GM19463 (cell line): ENCODE measurements at regions not wholly inside any gene's neighbourhood (a gene's known extent, or its start where the extent isn't known, plus 50 kb on each side); places are given as distances from the start of the nearest gene placed in this dataset.
"Not testable (repeated sequence)": the region's sequence is repeated elsewhere in the genome, so short reads cannot be mapped to it uniquely, and the experiment has no call there.

Source experiments
- ATAC-seq: cut with Tn5 transposase; IDR thresholded peaks from one replicate; pipeline ENCODE4 v1.9.1; 2021; ENCODE audit warnings: mild to moderate bottlenecking, moderate library complexity; ENCODE audit not compliant: unreplicated experiment

DNA sequence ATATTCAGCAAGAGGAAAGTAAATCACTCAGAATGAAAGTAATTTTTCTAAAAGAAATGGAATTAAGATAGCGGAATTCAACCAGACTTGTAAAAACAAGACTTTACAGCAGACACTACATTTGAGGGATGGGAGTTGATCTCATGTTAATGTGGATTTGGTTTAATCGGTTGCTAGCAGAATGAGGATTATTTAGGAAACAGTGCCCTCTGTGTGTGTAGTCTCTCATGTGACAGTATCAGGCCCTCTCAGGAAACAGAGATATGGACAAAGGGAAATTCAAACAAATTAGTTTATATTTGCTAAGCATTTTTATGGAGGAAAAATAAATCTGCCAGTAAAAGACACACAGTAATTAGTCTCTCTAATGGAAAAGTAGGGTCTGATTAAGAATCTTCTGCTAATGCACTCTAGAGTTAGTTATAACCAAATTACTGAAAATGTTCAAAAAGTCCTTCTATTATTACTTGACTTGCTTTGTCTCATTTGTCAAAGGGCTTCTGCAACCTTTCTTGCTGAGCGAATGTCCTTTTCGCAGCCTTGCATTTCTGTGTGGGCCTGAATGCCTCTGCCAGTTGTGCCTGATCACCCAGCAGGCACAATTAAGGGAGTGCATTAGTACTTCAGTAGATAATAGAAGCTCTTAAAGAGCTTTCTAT, 1282.3 kb upstream of the TENM3 start:
- no peak for ATAC-seq

DNA sequence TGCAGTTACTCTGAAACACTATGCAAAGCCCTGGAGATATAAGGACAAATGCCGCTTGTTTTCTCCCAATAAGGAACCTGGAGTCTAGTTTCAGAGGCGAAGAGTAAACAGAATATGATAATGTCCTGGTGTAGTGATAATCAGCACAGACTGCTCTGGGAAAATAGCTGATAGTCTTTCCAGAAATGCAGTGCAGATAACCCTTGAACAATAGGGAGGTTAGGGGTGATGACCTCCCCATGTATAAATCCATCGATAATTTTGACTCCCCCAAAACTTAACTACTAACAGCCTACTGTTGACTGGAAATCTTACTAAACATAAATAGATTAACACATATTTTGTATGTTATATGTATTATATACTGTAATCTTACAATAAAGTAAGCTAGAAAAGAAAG, 1280.9 kb upstream of the TENM3 start:
- ATAC-seq, result no peak

DNA sequence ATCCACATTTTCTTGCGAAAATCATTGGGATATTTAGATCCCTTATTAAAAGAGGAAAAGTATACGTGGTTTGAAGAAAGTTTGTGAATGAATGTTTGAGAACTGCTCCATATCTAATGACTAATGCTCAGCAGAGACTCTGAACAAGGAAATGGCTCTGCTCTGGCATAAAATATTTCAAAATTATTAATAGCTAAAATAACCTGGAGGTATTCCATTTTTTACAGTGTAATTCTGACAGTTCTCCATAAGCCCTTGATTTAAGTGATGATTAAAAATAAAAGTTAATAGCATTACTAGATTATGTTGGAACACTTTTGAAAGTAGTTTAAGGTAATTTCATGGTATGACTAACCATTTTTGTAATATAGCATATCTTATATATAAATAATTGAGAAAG, 1276.9 kb upstream of the TENM3 start:
- no peak for ATAC-seq

DNA sequence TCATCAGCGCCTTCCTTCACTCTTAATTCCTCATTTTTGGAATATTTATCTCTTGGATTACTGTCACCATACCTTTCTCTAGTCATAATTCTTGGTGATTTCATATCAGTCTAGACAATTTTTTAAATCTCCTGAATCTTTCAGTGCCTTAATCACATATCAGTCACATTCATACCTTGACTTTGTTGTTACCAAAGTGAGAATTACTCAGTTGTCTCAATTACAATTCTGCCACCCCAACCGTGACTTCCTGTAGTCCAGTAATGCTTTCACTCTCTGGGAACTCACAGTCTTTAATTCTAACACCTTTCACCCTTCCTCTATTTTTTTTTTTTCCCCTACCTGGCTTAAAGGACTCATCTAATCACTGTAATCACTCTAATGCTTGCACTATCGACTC, 1275.3 kb upstream of the TENM3 start:
- no peak for ATAC-seq

DNA sequence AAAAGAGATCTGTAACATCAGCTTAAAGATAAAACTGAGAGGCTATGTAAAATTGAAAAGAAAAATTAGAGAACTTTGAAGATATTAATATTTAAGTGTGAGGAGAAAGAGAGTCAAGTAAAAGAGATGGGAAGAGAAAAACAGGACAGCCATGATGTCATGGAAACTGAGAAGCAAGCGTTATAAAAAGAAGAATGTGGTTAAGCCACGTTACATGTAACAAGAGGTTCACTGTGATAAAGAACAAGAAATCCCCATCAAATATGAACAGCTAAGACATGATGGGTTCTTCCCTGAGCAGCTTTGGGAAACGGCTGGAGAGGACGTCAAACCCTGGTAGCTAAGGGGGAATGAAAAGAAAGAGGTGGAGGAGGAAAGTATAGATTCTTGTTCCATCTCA, 1269.3 kb upstream of the TENM3 start:
- ATAC-seq, result no peak

DNA sequence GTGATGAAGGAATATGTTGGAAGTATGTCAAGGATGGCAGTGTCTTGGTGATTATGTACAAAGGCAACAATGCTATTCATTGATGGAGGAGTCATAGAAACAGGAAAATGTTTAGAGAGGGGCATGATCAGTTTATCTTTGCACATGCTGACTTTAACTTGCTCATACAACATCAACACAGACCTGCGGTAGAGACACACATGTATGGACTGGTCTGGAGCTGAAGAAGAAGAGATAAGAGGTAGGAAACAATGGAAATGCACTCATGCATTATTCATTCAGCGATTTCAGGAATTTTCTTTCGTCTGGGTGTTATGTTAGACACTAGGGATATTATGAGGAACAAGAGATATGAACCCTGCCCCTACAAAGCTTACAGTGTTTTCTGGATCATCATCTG, 1252.3 kb upstream of the TENM3 start:
- no peak for ATAC-seq

DNA sequence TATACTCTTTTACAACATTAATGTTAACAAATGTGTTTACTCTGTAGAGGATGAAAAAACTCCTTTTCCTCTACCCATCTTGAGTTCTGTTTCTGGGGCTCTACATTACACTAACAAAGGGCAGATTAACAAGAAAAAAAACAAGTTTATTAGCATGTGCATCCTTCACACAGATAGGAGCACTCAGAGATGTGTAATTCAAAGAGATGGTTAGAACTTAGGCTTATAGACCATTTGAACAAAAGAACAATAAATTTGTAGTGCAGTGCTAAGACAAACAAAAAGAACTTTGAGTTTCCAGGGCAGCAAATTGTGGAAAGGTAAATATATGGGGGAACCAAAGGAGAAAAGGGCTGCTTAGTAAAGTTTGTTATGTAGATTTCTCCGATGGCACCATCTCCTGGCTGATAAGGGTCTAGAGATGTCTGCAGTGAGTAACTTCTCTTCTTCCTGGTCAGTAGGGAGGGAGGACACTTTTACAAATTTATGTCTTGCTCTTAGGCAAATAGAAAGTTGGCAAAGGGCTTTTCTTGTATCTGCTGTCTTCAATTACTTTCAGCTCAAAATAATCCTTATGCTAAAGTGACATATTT, 1249.9 kb upstream of the TENM3 start:
- ATAC-seq, result no peak

DNA sequence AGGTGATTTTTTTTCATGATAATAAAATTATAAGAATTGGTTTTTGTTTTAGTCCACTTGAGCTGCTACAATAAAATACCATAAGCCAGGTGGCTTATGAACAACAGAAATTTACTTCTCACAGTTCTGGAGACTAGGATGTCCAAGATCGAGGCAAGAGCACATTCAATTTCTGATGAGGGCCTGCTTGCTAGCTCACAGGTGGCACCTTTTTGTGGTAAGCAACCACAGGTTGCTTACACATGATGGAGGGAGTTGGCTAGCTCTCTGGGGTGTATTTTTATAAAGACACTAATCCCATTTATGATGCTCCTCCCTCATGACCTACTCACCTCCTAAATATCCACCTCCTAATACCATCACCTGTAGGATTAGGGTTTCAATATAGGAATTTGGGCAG, 1248.5 kb upstream of the TENM3 start:
- no peak for ATAC-seq

DNA sequence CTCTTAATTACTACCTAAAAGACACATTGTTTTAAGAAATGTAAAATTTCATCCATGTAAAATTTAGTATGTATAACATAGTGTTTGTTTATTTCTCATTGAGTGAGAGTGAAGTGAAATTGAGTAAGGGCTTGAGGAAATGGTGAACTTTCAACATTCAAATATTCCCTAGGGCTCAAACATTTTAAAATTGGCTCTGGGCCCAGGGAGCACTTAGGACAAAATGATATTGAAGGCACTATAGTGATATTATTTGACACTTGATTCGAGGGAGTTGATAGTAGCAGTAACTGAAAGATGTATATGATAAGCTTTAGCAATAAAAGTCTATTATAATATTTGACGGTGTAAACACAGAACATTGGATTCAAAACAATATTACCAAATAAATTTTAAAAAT, 1244.0 kb upstream of the TENM3 start:
- ATAC-seq, result no peak

DNA sequence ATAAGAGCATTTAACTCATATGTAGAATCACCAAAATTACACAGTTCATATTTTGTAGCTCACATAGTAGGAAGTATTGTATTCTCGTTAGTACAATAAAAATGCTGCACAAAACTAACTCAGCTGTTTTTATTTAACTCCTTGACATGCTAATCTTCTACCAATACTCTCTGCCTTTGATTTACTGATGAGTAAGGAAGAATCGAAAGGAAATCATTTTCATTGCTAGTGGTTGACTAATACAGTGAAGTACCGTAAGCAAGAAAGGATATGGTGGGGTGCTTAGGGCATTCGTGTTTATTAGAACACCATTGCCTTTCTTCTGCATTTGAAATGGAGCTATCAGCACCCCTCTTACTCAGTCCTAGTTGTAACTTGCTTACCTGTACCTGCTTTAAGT, 1239.1 kb upstream of the TENM3 start:
- no peak for ATAC-seq

DNA sequence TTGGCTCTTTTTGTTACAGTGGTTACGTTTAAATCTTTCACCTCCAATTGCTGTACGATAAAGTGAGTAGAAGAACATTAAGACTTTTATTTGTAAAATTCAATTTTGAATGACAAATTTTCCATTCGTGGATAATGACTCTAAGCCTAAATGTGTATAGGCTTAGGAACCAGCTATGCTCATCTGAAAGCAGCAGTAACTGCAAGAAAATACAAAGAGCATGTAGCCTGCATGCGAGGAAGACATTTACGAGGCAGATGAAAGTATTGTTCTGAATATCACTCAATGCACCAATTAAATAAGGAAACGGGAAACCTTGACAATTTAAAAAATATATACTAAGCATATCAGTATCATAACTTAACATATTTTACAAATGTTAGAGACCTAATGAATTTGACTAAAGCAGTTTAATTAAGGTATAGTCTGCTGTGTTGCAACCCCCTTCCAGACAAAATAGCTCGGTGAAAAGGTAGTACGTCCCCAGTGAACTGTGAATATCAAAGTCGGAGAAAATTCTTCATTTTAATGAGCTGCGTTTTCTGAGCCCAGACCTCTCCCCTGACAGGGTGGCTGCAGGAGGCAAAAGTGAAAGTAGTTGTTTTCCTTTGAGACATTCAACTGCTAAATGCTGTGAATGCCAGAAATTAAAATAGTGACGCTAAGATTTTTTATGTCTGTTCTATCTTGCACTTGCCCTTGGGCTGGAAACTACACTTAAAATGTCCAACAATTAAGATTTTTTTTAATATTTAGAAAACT, 1236.5 kb upstream of the TENM3 start:
- no peak for ATAC-seq

DNA sequence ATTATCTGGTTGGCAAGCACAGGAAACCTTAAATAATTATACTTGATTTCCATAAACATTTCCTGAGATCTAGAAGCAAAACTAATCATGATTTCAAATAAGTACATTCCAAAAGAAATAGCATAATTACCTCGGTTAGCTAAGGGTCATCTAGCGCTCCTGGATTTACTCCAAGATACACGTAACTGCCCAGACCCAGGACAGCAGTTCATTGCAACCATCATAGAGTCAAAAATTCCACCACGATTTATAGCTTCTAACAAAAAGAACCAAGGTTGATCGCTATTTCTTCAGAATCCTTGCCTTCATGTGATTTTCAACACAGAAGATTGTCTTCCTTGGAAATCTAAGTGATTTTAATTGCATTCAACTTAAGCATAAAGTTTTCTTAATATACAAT, 1235.5 kb upstream of the TENM3 start:
- ATAC-seq, result no peak

DNA sequence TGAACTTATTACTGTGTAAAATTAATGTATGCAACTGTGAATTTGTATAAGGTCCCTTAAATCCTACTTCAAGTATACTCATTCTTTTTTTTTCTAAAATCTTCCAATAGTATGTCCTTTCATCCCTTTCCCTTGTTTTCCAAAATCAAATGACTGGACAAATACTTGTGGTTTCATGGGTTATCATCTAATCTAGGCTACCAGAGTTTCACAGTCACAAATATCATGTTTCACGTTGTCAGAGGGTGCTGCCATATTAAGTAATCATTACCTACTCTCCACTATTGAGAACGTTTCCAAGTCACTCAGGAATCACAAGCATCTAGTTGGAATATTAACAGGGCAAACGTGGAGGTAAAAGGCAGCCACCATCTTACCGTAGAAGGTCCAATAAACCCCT, 1235.0 kb upstream of the TENM3 start:
- ATAC-seq, result no peak

DNA sequence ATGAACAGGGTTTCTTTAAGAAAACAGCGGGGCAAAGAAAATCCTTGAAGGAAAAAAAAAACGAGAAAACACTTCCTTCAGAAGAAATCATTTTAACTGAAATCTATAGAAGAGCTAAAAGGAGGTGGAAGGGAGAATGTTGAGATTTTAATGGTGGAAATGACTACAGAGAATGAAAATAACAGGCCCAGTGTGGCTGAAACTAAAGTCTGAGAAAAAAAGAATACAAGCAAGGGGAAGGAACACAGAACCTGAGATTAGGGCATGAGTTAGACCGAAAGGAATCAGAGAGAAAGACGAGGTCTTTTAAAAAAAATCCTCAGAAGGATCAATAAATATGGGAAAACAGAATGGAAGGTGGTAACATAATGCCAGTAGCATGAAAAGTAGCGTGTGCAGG, 1230.0 kb upstream of the TENM3 start:
- no peak for ATAC-seq

DNA sequence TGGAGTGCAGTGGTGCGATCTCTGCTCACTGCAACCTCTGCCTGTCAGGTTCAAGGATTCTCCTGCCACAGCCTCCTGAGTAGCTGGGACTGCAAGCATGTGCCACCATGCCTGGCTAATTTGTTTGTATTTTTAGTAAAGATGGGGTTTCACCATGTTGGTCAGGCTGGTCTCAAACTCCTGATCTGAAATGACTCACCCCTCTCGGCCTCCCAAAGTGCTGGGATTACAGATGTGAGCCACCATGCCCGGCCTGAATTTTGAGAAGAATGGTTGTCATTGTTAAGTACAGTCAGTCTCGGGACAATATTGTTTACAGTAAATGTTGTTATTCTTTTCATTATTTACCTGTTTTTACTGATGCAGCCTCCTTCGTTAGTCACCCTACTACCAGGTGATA, 1226.2 kb upstream of the TENM3 start:
- ATAC-seq, result no peak

DNA sequence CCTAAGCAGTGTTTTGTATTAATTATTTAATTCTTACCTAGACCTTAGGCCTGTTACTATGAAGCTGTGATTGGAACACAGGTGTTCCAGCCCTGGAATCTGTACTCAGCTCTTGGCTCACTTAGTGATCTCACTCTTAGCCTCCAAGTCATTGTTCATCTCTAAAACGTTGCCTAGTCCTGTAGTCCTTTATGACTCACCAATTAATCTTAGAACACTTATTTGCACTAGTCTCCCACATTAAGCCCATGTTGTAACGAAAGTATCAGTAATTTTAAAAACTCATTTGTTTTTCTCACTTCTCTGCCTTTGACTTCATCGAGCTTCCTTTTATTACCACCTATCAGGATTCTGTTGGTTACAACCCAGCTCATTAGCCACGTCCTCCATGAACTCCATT, 1224.7 kb upstream of the TENM3 start:
- ATAC-seq, result no peak

DNA sequence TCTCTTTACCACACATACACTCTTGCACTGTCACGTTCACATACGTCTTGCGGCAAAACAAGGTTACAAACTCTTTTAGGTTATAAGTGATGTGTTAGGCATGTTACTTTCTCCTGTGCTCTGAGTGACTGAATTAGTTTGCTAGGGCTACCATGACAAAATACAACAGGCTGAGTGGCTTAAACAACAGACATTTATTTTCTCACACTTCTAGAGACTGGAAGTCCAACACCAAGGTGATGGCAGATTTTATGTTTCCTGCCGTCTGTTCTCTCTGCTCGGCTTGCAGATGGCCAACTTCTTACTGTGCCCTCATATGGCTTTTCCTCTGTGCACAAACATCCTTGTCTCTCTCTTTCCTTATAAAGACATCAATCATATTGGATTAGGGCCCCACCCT, 1224.3 kb upstream of the TENM3 start:
- no peak for ATAC-seq

DNA sequence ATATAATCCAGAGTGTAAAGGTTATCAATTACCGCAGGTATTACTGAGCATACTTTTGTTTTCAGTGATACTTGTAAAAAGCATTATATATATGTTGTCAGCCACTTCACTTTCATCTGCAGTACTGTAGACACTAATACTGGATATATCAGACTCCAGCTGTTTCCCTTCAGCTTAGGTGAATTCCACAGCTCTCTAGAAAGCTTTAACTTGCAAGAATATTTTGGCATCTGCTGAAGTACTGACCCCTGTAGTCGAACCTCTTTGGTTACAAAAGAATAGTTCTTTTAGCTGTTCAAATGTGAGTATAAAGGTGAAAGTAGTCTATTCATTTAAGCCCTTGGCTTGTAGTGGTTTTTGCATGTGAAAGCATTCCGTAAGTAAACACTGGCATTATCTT, 1222.7 kb upstream of the TENM3 start:
- ATAC-seq, result no peak

DNA sequence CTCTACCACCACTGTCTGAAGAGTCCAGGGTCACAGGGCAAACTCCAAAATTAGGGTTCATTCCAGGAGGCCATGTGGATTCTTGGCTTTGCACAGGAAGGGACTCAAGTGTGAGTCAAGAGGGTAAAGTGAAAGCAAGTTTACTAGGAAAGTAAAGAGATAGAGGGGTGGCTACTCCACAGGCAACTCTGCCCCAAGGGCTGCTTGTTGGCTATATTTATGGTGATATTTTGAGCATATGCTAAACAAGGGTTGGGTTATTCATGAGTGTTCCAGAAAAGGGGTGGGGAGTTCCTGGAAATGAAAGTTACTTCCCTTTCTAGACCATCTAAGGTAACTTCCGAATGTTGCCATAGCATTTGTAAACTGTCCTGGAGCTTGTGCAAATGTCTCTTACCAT, 1222.0 kb upstream of the TENM3 start:
- no peak for ATAC-seq

DNA sequence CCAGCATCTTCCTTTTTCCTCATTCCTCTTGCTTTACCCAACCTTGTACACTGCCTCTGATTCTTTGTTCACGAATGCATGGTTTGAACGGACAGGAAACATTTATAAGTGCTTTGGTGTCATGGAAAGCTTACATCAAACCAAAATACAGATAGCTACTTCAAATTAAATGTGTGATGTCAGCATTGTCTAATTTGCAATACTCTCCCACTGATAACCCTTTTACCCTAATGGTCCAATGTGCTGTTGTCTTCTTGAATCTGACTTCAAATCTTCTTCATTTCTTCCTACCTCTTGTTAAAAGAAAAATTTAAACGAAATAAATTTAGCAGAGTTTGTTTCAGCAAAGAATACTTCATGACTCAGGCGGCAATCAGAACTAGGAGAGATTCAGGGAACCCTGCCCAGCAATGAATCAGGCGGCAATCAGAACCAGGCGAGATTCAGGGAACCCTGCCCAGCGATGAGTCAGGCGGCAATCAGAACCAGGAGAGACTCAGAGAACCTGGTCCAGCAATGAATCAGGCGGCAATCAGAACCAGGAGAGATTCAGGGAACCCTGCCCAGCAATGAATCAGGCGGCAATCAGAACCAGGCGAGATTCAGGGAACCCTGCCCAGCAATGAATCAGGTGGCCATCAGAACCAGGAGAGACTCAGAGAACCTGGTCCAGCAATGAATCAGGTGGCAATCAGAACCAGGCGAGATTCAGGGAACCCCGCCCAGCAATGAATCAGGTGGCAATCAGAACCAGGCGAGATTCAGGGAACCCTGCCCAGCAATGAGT, 1212.9 kb upstream of the TENM3 start:
- ATAC-seq, result not testable (repeated sequence)

DNA sequence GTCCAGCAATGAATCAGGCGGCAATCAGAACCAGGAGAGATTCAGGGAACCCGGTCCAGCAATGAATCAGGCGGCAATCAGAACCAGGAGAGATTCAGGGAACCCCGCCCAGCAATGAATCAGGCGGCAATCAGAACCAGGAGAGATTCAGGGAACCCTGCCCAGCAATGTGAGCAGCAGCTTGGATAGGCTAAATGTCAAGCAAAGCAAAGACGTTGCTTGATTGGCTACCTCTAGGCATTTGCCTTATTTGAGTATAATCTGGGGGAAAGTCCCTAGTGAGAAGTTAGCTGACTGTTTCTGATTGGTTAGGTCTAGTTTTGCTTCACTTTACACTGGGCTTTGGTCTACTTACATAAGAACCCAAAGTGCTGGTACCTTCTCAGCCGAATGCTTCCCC, 1212.2 kb upstream of the TENM3 start:
- ATAC-seq, result no peak

DNA sequence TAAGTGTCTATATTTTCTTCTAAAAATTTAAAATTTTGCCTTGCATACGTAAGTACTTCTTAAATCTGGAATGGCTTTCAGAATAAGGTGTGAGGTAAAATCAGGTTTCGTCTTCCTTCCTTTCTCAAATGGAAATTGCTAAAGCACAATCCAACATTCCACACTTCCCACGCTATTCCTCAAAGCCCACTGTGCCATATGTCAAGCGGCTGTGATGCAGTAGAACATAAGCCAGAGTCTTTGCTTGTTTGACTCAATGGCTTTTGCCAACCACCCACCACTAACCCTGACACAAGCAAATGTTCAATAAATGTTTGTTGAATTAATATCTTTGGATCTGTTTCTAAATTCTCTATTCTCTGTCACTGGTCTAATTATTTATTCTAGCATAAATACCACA, 1199.7 kb upstream of the TENM3 start:
- ATAC-seq, result no peak
